WTC11 (cell line): ENCODE measurements at regions not wholly inside any gene's neighbourhood (a gene's known extent, or its start where the extent isn't known, plus 50 kb on each side); places are given as distances from the start of the nearest gene placed in this dataset.

Source experiments
- CREB1 ChIP-seq: sonication (generic); formaldehyde crosslinking; IDR thresholded peaks from 2 replicates; pipeline ENCODE4 v1.8.0; 2023; ENCODE audit warnings: mild to moderate bottlenecking, missing genetic modification reagents
- CREM ChIP-seq: sonication (generic); formaldehyde crosslinking; IDR thresholded peaks from 2 replicates; pipeline ENCODE4 v1.8.1; 2022; ENCODE audit warnings: mild to moderate bottlenecking, missing genetic modification reagents, moderate library complexity
- CTCF ChIP-seq: fragments of 200-600 bp; IDR thresholded peaks from 2 replicates; pipeline ENCODE4 v1.8.0; 2022; ENCODE audit warnings: antibody characterized with exemption
- NR2C2 ChIP-seq: sonication (generic); formaldehyde crosslinking; IDR thresholded peaks from 2 replicates; pipeline ENCODE4 v1.8.0; 2022; ENCODE audit warnings: mild to moderate bottlenecking, missing genetic modification reagents
- TEAD4 ChIP-seq: sonication (generic); formaldehyde crosslinking; IDR thresholded peaks from 2 replicates; pipeline ENCODE4 v1.8.0; 2022; ENCODE audit warnings: mild to moderate bottlenecking, missing genetic modification reagents
- TP53 ChIP-seq: sonication (generic); formaldehyde crosslinking; IDR thresholded peaks from 2 replicates; pipeline ENCODE4 v1.8.1; 2023; ENCODE audit warnings: mild to moderate bottlenecking, missing genetic modification reagents
- ZSCAN18 ChIP-seq: fragments of 250-450 bp; sonication (Bioruptor Pico); IDR thresholded peaks from 2 replicates; pipeline ENCODE4 v2.1.2; 2022; ENCODE audit warnings: mild to moderate bottlenecking, moderate library complexity

GRCh38 chr2:19807866-19808265, 93.9 kb downstream of the TTC32 start:
- no peak for TF ChIP-seq CTCF
- no peak for TF ChIP-seq ZSCAN18 (CRISPR knock-in tag)
- no peak for TF ChIP-seq CREB1 (CRISPR knock-in tag)
- no peak for TF ChIP-seq CREM
- no peak for TF ChIP-seq TP53 (CRISPR knock-in tag)
- no peak for TF ChIP-seq NR2C2 (CRISPR knock-in tag)
- no peak for TF ChIP-seq TEAD4
